GM23338 (cell line): ENCODE measurements at regions not wholly inside any gene's neighbourhood (a gene's known extent, or its start where the extent isn't known, plus 50 kb on each side); places are given as distances from the start of the nearest gene placed in this dataset.

Experiments
- ATAC-seq: fragments of 200-7000 bp; cut with Tn5 transposase; 3 replicates; pipeline ENCODE4 v1.9.1; 2020
- DNase-seq: peaks from one replicate; pipeline ENCODE4 v3.0.0-alpha.2; 2015; ENCODE audit warnings: low spot score
- H2AFZ ChIP-seq: fragments of 200-600 bp; sonication (generic); 2 replicates; pipeline ENCODE4 v1.8.0; 2016; ENCODE audit warnings: antibody characterized with exemption, mild to moderate bottlenecking, moderate library complexity
- H3F3A ChIP-seq: fragments of 200-600 bp; sonication (generic); replicated peaks from 2 replicates; pipeline ENCODE4 v1.8.0; 2017; ENCODE audit warnings: antibody characterized with exemption, mixed run types, low read depth
- H3K27ac ChIP-seq: fragments of 200-600 bp; sonication (generic); 2 replicates; pipeline ENCODE4 v1.6.1; 2016; ENCODE audit warnings: low read depth
- H3K27me3 ChIP-seq: fragments of 200-600 bp; sonication (generic); 2 replicates; pipeline ENCODE4 v1.8.0; 2016; ENCODE audit warnings: mild to moderate bottlenecking, mixed run types, moderate library complexity; ENCODE audit not compliant: insufficient read depth
- H3K36me3 ChIP-seq: fragments of 200-600 bp; sonication (generic); 2 replicates; pipeline ENCODE4 v1.8.0; 2016; ENCODE audit warnings: mild to moderate bottlenecking; ENCODE audit not compliant: insufficient read depth
- H3K4me1 ChIP-seq: fragments of 200-600 bp; sonication (generic); 2 replicates; pipeline ENCODE4 v1.8.0; 2016; ENCODE audit warnings: mild to moderate bottlenecking, moderate library complexity; ENCODE audit not compliant: insufficient read depth
- H3K4me2 ChIP-seq: fragments of 200-600 bp; sonication (generic); 2 replicates; pipeline ENCODE4 v1.7.1; 2017; ENCODE audit warnings: mixed run types
- H3K4me3 ChIP-seq: fragments of 200-600 bp; sonication (generic); 2 replicates; pipeline ENCODE4 v1.6.1; 2016; ENCODE audit warnings: mixed run types
- H3K79me2 ChIP-seq: fragments of 200-600 bp; sonication (generic); replicated peaks from 2 replicates; pipeline ENCODE4 v1.8.0; 2017; ENCODE audit warnings: mild to moderate bottlenecking; ENCODE audit not compliant: insufficient read depth
- H3K9me2 ChIP-seq: fragments of 200-600 bp; sonication (generic); 2 replicates; pipeline ENCODE4 v1.8.0; 2017; ENCODE audit not compliant: insufficient read depth
- H4K20me1 ChIP-seq: fragments of 200-600 bp; sonication (generic); replicated peaks from 2 replicates; pipeline ENCODE4 v1.8.0; 2017; ENCODE audit warnings: mild to moderate bottlenecking; ENCODE audit not compliant: insufficient read depth
- H3K27ac Mint-ChIP-seq: 2 replicates; pipeline ENCODE4 v1.8.0; 2020; ENCODE audit warnings: inconsistent platforms, mild to moderate bottlenecking, moderate library complexity, mixed read lengths
- H3K27me3 Mint-ChIP-seq: 3 replicates; pipeline ENCODE4 v1.8.0; 2022; ENCODE audit warnings: low read depth, mild to moderate bottlenecking, moderate library complexity, mixed read lengths, inconsistent platforms; ENCODE audit not compliant: insufficient read depth, poor library complexity
- H3K36me3 Mint-ChIP-seq: 3 replicates; pipeline ENCODE4 v1.8.0; 2021; ENCODE audit warnings: low read depth, mild to moderate bottlenecking, inconsistent platforms, moderate library complexity, mixed read lengths
- H3K4me1 Mint-ChIP-seq: 3 replicates; pipeline ENCODE4 v1.8.0; 2020; ENCODE audit warnings: mild to moderate bottlenecking, inconsistent platforms, mixed read lengths
- H3K4me3 Mint-ChIP-seq: 3 replicates; pipeline ENCODE4 v1.8.0; 2021; ENCODE audit warnings: moderate library complexity, mild to moderate bottlenecking, inconsistent platforms, mixed read lengths
- H3K9me3 Mint-ChIP-seq: 3 replicates; pipeline ENCODE4 v1.8.0; 2020; ENCODE audit warnings: moderate library complexity, mild to moderate bottlenecking, inconsistent platforms, mixed read lengths
- CREB1 ChIP-seq: fragments of 250-450 bp; sonication (Bioruptor Pico); IDR thresholded peaks from 2 replicates; pipeline ENCODE4 v1.5.0; 2020; ENCODE audit warnings: low read depth, mild to moderate bottlenecking, moderate library complexity
- EZH2 ChIP-seq: fragments of 200-600 bp; sonication (generic); IDR thresholded peaks from one replicate; pipeline ENCODE4 v1.8.0; 2017; ENCODE audit warnings: antibody characterized with exemption, mild to moderate bottlenecking, low read depth; ENCODE audit not compliant: unreplicated experiment
- EZH2phosphoT487 ChIP-seq: fragments of 200-600 bp; sonication (generic); IDR thresholded peaks from one replicate; pipeline ENCODE4 v1.8.1; 2018; ENCODE audit warnings: antibody characterized with exemption; ENCODE audit not compliant: unreplicated experiment
- JUNB ChIP-seq: IDR thresholded peaks from one replicate; pipeline ENCODE4 v1.6.1; 2016; ENCODE audit warnings: antibody characterized with exemption; ENCODE audit not compliant: unreplicated experiment
- NANOG ChIP-seq: IDR thresholded peaks from 2 replicates; pipeline ENCODE4 v1.6.1; 2016; ENCODE audit warnings: antibody characterized with exemption, borderline replicate concordance
- POLR2AphosphoS5 ChIP-seq: IDR thresholded peaks from 2 replicates; pipeline ENCODE4 v1.6.1; 2016; ENCODE audit warnings: antibody characterized with exemption, low read depth
- STAT1 ChIP-seq: IDR thresholded peaks from one replicate; pipeline ENCODE4 v1.6.1; 2016; ENCODE audit warnings: antibody characterized with exemption; ENCODE audit not compliant: unreplicated experiment
- ZNF331 ChIP-seq: fragments of 250-450 bp; sonication (Bioruptor Pico); IDR thresholded peaks from 2 replicates; pipeline ENCODE4 v1.5.0; 2020; ENCODE audit warnings: low read depth, mild to moderate bottlenecking, moderate library complexity
- TF ChIP-seq, protein P1 (sequence below): fragments of 250-450 bp; sonication (Bioruptor Pico); IDR thresholded peaks from 2 replicates; pipeline ENCODE4 v1.5.0; 2020; ENCODE audit warnings: mild to moderate bottlenecking, moderate library complexity
- TF ChIP-seq, protein P2 (sequence below): IDR thresholded peaks from one replicate; pipeline ENCODE4 v1.6.1; 2018; ENCODE audit warnings: antibody characterized with exemption; ENCODE audit not compliant: unreplicated experiment
- TF ChIP-seq, protein P3 (sequence below), 2 experiments: fragments of 200-600 bp in 1 of 2; sonication (generic) in 1 of 2; conservative IDR thresholded peaks; 2 replicates each; pipeline versions ENCODE4 v1.5.1 to v1.6.1; 2016 to 2017; ENCODE audit warnings: antibody characterized with exemption in 2 of 2, low read depth in 2 of 2, mild to moderate bottlenecking in 2 of 2, moderate library complexity in 1 of 2

DNA sequence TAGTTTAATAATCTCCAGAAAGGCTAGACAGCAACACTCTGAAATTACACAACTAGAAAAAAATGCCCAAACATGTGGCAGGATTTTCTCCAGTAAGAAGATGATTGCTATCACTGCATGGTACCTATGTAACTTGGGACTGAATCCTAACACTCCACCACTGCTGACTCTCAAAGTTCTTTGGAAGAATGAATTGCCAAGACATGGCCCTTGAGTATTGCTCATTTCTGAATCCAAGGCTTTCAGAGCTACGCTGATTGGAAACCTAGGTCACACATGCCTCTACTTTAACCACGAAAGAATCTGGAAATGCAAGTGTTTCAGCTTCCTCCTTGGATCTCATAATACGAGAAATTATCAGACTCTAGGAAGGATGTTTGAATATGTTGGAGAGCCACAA, 167.5 kb upstream of the CELF2 start:
- Histone ChIP-seq H3K4me3 (no peak overlapping the region), H3K27me3 (no peaks in the 10 kb centered on the region), H3K27ac (no peak overlapping the region), H3K4me1 (no peaks in the 10 kb centered on the region), H3K4me2 (no peak overlapping the region), H3K36me3 (no peaks in the 10 kb centered on the region), H2AFZ (no peak overlapping the region), H4K20me1 (no peaks in the 10 kb centered on the region), H3K9me2 (no peaks in the 10 kb centered on the region), H3F3A (no peaks in the 10 kb centered on the region), H3K79me2 (no peaks in the 10 kb centered on the region)
- DNase-seq (no peak), ATAC-seq (no peak)
- Mint-ChIP-seq H3K36me3 (no peaks in the 10 kb centered on the region), H3K9me3 (no peaks in the 10 kb centered on the region), H3K4me3 (no peak overlapping the region), H3K27ac (no peak overlapping the region), H3K27me3 (no peaks in the 10 kb centered on the region), H3K4me1 (no peaks in the 10 kb centered on the region)
- TF ChIP-seq EZH2, result no peak
- no peak for TF ChIP-seq JUNB
- no peak for TF ChIP-seq CREB1 (CRISPR knock-in tag)
- no peak for TF ChIP-seq POLR2AphosphoS5
- no peak for TF ChIP-seq ZNF331 (CRISPR knock-in tag)

DNA sequence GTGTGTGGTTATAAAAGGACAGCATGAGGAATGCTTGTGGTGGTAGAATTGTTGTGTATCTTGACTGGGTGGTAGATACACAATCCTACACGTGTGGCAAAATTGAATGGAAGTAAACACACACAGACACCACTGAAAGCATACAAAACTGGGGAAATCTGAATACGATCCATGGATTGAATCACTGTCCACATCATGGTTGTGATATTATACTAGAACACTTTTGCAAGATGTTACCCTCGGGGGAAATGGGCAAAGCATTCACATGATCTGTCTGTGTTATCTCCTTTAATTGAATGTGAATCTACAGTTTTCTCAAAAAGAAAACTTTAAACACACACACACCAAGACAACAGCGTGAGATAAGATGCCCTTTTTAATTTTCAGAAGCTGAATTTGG, 165.2 kb upstream of the CELF2 start:
- Histone ChIP-seq H3K4me1 (no peaks in the 10 kb centered on the region), H3K27ac (no peak overlapping the region), H3F3A (no peaks in the 10 kb centered on the region), H3K4me2 (no peak overlapping the region), H3K9me2 (no peaks in the 10 kb centered on the region; the same call in 1 of the 2 replicates), H3K79me2 (no peaks in the 10 kb centered on the region), H3K36me3 (no peaks in the 10 kb centered on the region), H2AFZ (no peak overlapping the region), H4K20me1 (no peaks in the 10 kb centered on the region), H3K4me3 (no peak overlapping the region), H3K27me3 (no peaks in the 10 kb centered on the region)
- TF ChIP-seq, protein P1, sequence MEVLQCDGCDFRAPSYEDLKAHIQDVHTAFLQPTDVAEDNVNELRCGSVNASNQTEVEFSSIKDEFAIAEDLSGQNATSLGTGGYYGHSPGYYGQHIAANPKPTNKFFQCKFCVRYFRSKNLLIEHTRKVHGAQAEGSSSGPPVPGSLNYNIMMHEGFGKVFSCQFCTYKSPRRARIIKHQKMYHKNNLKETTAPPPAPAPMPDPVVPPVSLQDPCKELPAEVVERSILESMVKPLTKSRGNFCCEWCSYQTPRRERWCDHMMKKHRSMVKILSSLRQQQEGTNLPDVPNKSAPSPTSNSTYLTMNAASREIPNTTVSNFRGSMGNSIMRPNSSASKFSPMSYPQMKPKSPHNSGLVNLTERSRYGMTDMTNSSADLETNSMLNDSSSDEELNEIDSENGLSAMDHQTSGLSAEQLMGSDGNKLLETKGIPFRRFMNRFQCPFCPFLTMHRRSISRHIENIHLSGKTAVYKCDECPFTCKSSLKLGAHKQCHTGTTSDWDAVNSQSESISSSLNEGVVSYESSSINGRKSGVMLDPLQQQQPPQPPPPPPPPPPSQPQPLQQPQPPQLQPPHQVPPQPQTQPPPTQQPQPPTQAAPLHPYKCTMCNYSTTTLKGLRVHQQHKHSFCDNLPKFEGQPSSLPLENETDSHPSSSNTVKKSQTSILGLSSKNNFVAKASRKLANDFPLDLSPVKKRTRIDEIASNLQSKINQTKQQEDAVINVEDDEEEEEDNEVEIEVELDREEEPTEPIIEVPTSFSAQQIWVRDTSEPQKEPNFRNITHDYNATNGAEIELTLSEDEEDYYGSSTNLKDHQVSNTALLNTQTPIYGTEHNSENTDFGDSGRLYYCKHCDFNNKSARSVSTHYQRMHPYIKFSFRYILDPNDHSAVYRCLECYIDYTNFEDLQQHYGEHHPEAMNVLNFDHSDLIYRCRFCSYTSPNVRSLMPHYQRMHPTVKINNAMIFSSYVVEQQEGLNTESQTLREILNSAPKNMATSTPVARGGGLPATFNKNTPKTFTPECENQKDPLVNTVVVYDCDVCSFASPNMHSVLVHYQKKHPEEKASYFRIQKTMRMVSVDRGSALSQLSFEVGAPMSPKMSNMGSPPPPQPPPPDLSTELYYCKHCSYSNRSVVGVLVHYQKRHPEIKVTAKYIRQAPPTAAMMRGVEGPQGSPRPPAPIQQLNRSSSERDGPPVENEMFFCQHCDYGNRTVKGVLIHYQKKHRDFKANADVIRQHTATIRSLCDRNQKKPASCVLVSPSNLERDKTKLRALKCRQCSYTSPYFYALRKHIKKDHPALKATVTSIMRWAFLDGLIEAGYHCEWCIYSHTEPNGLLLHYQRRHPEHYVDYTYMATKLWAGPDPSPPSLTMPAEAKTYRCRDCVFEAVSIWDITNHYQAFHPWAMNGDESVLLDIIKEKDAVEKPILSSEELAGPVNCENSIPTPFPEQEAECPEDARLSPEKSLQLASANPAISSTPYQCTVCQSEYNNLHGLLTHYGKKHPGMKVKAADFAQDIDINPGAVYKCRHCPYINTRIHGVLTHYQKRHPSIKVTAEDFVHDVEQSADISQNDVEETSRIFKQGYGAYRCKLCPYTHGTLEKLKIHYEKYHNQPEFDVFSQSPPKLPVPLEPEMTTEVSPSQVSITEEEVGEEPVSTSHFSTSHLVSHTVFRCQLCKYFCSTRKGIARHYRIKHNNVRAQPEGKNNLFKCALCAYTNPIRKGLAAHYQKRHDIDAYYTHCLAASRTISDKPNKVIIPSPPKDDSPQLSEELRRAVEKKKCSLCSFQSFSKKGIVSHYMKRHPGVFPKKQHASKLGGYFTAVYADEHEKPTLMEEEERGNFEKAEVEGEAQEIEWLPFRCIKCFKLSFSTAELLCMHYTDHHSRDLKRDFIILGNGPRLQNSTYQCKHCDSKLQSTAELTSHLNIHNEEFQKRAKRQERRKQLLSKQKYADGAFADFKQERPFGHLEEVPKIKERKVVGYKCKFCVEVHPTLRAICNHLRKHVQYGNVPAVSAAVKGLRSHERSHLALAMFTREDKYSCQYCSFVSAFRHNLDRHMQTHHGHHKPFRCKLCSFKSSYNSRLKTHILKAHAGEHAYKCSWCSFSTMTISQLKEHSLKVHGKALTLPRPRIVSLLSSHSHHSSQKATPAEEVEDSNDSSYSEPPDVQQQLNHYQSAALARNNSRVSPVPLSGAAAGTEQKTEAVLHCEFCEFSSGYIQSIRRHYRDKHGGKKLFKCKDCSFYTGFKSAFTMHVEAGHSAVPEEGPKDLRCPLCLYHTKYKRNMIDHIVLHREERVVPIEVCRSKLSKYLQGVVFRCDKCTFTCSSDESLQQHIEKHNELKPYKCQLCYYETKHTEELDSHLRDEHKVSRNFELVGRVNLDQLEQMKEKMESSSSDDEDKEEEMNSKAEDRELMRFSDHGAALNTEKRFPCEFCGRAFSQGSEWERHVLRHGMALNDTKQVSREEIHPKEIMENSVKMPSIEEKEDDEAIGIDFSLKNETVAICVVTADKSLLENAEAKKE, result no peak
- TF ChIP-seq ZNF331 (CRISPR knock-in tag) (no peak), STAT1 (no peak), EZH2 (no peak), JUNB (no peak), NANOG (no peak), POLR2AphosphoS5 (no peak), EZH2phosphoT487 (no peak)
- TF ChIP-seq, protein P2, sequence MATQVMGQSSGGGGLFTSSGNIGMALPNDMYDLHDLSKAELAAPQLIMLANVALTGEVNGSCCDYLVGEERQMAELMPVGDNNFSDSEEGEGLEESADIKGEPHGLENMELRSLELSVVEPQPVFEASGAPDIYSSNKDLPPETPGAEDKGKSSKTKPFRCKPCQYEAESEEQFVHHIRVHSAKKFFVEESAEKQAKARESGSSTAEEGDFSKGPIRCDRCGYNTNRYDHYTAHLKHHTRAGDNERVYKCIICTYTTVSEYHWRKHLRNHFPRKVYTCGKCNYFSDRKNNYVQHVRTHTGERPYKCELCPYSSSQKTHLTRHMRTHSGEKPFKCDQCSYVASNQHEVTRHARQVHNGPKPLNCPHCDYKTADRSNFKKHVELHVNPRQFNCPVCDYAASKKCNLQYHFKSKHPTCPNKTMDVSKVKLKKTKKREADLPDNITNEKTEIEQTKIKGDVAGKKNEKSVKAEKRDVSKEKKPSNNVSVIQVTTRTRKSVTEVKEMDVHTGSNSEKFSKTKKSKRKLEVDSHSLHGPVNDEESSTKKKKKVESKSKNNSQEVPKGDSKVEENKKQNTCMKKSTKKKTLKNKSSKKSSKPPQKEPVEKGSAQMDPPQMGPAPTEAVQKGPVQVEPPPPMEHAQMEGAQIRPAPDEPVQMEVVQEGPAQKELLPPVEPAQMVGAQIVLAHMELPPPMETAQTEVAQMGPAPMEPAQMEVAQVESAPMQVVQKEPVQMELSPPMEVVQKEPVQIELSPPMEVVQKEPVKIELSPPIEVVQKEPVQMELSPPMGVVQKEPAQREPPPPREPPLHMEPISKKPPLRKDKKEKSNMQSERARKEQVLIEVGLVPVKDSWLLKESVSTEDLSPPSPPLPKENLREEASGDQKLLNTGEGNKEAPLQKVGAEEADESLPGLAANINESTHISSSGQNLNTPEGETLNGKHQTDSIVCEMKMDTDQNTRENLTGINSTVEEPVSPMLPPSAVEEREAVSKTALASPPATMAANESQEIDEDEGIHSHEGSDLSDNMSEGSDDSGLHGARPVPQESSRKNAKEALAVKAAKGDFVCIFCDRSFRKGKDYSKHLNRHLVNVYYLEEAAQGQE, result no peak
- TF ChIP-seq, protein P3, sequence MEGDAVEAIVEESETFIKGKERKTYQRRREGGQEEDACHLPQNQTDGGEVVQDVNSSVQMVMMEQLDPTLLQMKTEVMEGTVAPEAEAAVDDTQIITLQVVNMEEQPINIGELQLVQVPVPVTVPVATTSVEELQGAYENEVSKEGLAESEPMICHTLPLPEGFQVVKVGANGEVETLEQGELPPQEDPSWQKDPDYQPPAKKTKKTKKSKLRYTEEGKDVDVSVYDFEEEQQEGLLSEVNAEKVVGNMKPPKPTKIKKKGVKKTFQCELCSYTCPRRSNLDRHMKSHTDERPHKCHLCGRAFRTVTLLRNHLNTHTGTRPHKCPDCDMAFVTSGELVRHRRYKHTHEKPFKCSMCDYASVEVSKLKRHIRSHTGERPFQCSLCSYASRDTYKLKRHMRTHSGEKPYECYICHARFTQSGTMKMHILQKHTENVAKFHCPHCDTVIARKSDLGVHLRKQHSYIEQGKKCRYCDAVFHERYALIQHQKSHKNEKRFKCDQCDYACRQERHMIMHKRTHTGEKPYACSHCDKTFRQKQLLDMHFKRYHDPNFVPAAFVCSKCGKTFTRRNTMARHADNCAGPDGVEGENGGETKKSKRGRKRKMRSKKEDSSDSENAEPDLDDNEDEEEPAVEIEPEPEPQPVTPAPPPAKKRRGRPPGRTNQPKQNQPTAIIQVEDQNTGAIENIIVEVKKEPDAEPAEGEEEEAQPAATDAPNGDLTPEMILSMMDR (conservative IDR thresholded peaks at IDR 0.05; ENCODE audit: low read depth in 2 of 2), result no peak
- no peak overlapping the region for H3K27ac Mint-ChIP-seq
- H3K27me3 Mint-ChIP-seq, result no peaks in the 10 kb centered on the region
- no peak overlapping the region for H3K4me3 Mint-ChIP-seq
- ATAC-seq (no peak), DNase-seq (no peak)
- no peaks in the 10 kb centered on the region for H3K36me3 Mint-ChIP-seq
- H3K4me1 Mint-ChIP-seq, result no peaks in the 10 kb centered on the region
- H3K9me3 Mint-ChIP-seq, result no peaks in the 10 kb centered on the region
